ENCODE measurements at regions not wholly inside any gene's neighbourhood (a gene's known extent, or its start where the extent isn't known, plus 50 kb on each side); places are given as distances from the start of the nearest gene placed in this dataset.

- TF ChIP-seq POLR2A (IDR thresholded peaks at IDR 0.05) (no peak), POLR2AphosphoS5 (IDR thresholded peaks at IDR 0.05) (no peak)
- TF ChIP-seq, protein P1, sequence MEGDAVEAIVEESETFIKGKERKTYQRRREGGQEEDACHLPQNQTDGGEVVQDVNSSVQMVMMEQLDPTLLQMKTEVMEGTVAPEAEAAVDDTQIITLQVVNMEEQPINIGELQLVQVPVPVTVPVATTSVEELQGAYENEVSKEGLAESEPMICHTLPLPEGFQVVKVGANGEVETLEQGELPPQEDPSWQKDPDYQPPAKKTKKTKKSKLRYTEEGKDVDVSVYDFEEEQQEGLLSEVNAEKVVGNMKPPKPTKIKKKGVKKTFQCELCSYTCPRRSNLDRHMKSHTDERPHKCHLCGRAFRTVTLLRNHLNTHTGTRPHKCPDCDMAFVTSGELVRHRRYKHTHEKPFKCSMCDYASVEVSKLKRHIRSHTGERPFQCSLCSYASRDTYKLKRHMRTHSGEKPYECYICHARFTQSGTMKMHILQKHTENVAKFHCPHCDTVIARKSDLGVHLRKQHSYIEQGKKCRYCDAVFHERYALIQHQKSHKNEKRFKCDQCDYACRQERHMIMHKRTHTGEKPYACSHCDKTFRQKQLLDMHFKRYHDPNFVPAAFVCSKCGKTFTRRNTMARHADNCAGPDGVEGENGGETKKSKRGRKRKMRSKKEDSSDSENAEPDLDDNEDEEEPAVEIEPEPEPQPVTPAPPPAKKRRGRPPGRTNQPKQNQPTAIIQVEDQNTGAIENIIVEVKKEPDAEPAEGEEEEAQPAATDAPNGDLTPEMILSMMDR (IDR thresholded peaks at IDR 0.05): peak in 2 of 4 experiments; percentile 15 to 32
These were observed 898.4 kb downstream of the SLC16A7 start for GRCh38 chr12:60494244-60494643.

Data from prostate gland (tissue), 2 donors.